Epidermal melanocyte (primary cell): ENCODE measurements at regions not wholly inside any gene's neighbourhood (a gene's known extent, or its start where the extent isn't known, plus 50 kb on each side); places are given as distances from the start of the nearest gene placed in this dataset.

ENCODE experiments used
- DNase-seq: peaks from one replicate; pipeline ENCODE4 v3.0.0; 2011; ENCODE audit warnings: low spot score; ENCODE audit not compliant: insufficient read length

DNA sequence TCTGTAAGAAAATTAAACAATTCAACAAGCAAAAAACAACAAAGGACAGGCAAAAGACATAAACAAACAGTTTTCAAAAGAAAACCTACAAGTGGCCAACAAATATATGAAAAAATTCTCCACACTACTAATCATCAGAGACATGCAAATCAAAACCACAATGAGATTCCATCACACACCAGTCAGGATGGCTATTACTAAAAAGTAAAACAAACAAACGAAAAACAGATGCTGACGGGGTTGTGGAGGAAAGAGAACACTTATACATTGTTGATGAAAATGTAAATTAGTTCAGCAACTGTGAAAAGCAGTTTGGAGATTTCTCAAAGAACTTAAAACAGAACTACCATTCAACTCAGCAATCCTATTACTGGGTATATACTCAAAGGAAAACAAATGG, 537.6 kb downstream of the HDGFL1 start:
- no peak for DNase-seq

- DNase-seq, result no peak
Measured at GRCh38 chr6:23111984-23112383, 542.6 kb downstream of the HDGFL1 start.

- no peak for DNase-seq
Measured at GRCh38 chr6:23114812-23115504, 545.6 kb downstream of the HDGFL1 start.

DNA sequence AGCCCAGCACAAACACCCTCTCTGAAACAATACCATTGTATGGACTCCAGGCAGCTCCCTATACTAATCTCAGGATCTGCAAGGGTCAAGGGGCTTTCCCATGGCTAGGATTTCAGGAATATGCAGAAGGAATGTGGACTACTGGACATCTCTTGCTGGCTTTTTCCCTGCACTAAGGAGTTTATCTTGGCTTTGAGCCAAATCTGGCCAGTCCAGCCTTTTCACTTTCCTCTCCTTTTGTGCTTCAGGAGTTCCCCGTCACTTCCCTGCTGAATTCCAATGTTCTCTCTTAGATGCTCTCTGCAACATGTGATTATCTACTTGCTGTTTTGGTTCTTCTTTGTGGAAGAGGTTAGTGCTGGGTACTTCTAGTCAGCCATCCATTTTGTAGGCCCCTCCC, 568.2 kb downstream of the HDGFL1 start:
- no peak for DNase-seq

DNA sequence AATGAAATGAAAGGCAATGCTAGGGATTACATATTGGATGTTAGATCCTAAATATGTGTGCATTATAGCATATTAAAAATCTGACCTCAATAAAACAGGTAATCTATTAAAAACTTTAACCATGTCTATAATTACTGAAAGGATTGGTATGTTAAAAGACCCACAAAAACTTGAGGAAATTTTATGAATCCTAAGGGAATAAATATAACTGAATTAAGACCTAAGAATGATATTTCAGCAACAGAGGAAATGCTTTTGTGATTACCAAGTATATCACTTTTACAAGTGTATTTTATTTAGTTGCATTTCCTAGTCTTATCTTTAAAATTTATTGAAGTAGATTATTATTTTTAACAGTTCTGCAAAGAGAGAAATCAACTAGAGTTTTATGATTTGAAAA, 571.5 kb downstream of the HDGFL1 start:
- DNase-seq, result no peak

GRCh38 chr6:23145781-23146180, 576.4 kb downstream of the HDGFL1 start:
- no peak for DNase-seq

DNA sequence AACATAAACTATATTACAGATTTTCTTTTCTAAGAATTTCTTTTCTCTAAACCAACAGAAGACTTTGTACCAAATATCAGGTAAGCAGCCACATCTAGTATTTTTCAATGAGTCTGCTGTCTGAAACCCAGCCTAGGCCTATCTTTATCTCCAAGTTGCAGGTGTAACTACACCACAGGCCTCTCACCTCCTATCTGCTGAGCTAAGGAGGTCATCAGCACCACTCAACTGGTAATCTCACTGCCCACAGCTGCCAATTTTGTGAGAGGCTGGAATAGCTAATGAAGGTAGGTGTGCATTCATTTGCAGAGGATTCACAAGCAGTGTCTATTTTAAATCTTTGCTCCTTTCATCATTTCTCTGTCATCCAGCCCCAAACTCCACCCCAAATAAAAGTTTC, 584.8 kb downstream of the HDGFL1 start:
- DNase-seq, result no peak

GRCh38 chr6:23170049-23170448, 600.7 kb downstream of the HDGFL1 start:
- no peak for DNase-seq

GRCh38 chr6:23173234-23173633, 603.9 kb downstream of the HDGFL1 start:
- no peak for DNase-seq

GRCh38 chr6:23174781-23175361, 605.5 kb downstream of the HDGFL1 start:
- peak; percentile 45 for DNase-seq

GRCh38 chr6:23175391-23175790, 606.0 kb downstream of the HDGFL1 start:
- DNase-seq, result no peak

GRCh38 chr6:23176471-23176870, 607.1 kb downstream of the HDGFL1 start:
- no peak for DNase-seq

- no peak for DNase-seq
Measured at GRCh38 chr6:23176883-23177282, 607.5 kb downstream of the HDGFL1 start.

DNA sequence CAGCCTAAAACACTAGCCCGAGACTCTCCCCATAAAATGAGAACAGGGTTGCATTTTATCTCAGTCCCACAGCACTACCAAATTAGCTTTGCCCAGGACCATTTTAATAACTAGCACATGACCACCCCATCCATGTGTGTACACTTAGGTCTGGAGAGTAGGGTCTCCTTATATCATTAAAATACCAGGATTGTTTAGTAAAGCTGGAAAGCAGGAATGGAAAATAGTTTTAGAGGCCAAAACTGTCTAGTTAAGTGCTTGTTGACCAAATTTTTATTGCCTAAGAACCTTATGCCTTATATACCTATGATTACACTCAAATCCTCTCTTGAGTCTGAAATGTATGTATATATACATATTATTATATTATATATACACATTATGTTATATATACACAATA, 608.4 kb downstream of the HDGFL1 start:
- DNase-seq, result no peak

DNA sequence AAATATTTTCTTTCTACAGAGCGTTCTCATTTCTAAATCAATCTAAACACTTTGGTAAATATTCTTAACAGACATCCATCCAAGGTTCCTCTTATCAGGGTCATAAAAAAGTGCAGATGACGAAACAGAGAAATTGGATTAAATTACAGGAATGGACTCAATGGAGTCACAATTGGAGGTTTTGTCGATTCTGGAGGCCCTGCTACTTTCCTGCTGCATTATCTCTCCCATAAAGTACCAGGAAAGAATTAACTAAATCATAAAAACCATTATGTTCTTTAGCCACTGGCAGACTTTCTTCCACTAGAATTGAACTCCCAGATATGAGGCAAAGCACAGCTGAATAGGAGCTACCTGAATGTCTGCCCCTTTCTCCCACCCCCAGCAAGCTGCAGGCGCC, 610.6 kb downstream of the HDGFL1 start:
- DNase-seq, result no peak

GRCh38 chr6:23180504-23181293, 611.3 kb downstream of the HDGFL1 start:
- peak; percentile 31 for DNase-seq

DNA sequence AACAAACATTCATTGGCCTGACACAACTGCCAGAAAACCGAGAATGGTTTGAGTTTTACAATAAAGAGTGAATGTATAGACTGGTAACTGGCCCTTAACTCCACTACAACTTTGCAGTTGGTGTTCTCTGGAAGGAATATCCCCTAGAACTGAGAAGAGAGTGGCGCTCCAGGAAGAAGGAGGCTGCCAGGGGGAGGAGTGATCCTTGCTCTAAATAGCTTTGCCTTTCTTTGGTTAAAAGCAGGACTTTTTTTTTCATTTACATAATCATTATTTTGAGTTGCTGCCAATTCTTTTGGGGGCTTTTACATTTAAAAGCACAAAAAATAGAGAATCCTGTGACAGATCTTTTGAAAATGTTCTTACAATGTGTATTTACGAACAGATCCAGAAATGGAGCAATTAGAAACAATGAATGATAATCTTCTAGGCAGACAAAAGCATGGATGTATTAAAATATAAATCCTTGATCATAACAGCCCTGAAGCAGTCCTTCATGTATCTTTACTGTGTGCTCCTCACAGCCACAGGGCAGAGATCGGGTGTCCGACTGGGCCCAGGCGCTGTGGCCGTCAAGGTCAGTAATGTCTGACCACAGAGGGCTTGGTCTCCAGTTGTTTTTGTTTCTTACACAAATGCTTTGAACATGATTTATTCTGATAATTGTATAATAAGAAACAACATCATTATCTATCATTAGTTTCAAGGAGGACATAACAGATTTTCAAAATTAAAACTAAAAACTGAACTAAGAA, 612.2 kb downstream of the HDGFL1 start:
- no peak for DNase-seq

GRCh38 chr6:23183846-23184245, 614.5 kb downstream of the HDGFL1 start:
- no peak for DNase-seq

GRCh38 chr6:23184351-23184750, 615.0 kb downstream of the HDGFL1 start:
- DNase-seq, result no peak

DNA sequence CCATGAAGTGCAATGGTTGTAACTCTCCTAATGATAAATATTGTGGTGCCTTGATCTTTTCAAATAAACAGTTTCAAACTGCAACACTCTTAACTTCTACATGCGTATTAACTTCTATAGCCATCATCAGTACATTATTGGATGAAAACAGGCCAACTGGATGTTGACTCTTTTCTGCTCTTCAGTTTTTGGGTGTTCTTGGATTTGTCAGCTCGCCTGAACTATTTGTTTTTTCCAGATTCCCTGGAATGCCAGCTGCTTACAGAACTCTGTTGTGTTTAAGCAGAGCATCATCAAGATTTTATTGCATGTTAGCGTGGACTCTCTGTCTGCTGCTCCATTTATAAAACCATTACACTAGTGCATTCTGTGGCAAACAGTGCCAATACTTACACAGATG, 626.1 kb downstream of the HDGFL1 start:
- DNase-seq, result no peak

DNA sequence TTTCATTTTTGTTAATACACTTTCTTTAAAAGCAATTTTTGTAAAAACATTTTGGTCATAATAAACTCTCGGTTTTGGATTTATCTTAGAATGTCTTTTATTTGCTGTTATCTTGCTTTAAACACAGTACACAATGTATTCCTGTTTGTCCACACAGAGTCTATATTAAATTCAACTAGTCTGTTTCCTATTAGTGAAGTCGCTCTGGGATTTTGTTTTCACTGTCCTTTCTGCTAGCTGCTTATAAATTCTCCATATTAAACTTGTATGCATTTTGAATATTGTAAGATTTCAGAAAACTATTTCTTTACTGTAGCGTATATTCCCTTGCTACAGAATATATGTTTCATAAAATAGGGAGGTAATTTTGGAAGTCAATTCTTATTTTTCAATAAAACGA, 630.2 kb downstream of the HDGFL1 start:
- no peak for DNase-seq

DNA sequence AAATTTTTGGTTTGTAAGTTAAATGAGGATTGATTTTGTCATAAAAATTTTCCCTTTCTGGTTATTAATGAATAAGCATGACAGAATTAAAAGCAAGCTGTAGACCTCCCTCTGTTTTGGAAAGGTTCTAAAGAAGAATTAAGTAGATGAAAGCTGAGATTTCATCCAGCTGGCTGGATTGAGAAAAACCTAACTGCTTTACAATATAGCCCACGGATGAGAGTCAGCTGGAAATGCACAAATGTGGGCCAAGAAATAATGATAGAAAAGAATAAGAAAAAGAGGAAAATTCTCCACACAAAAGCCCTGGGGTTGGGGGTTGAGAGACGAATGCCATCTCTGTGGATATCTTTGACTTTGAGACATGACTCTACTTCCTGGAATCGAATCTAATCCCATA, 631.6 kb downstream of the HDGFL1 start:
- no peak for DNase-seq
